CD8-positive, alpha-beta memory T cell (primary cell): ENCODE measurements at regions not wholly inside any gene's neighbourhood (a gene's known extent, or its start where the extent isn't known, plus 50 kb on each side); places are given as distances from the start of the nearest gene placed in this dataset.

Source experiments
- CTCF ChIA-PET: fragments of 350-600 bp; sonication (Branson Sonifier 250); formaldehyde crosslinking; loops from one replicate; lab custom pipeline; 2021; ENCODE audit warnings: antibody characterized with exemption; lab: Charles Lee
- POLR2A ChIA-PET: fragments of 350-600 bp; sonication (Branson Sonifier 250); formaldehyde crosslinking; loops from one replicate; lab custom pipeline; 2021; ENCODE audit warnings: antibody characterized with exemption; lab: Charles Lee
- DNase-seq, 5 donors: peaks; one replicate each; pipeline versions ENCODE4 v3.0.0 to v3.0.0-alpha.2; 2020 to 2022; ENCODE audit warnings: mixed read lengths in 1 of 5
- H3K27ac ChIP-seq: one replicate; pipeline ENCODE4 v1.7.0; 2013; ENCODE audit warnings: low read depth, mild to moderate bottlenecking, low read length, moderate library complexity
- H3K27me3 ChIP-seq: 2 replicates; pipeline ENCODE4 v1.7.0; 2013; ENCODE audit warnings: low read length, mild to moderate bottlenecking; ENCODE audit not compliant: insufficient read depth, poor library complexity, severe bottlenecking
- H3K36me3 ChIP-seq: 2 replicates; pipeline ENCODE4 v1.7.0; 2013; ENCODE audit warnings: mild to moderate bottlenecking, low read length, moderate library complexity; ENCODE audit not compliant: insufficient read depth
- H3K4me1 ChIP-seq: 2 replicates; pipeline ENCODE4 v1.7.0; 2013; ENCODE audit warnings: mild to moderate bottlenecking, low read length, moderate library complexity; ENCODE audit not compliant: insufficient read depth
- H3K4me3 ChIP-seq: 2 replicates; pipeline ENCODE4 v1.7.0; 2013; ENCODE audit warnings: mild to moderate bottlenecking, low read length
- H3K9me3 ChIP-seq: 2 replicates; pipeline ENCODE4 v1.7.0; 2013; ENCODE audit warnings: mild to moderate bottlenecking, low read length
- H3K27ac Mint-ChIP-seq, 8 donors: one replicate each; pipeline ENCODE4 v1.8.0; 2020 to 2021; ENCODE audit warnings: mixed read lengths in 8 of 8, mild to moderate bottlenecking in 6 of 8, inconsistent platforms in 3 of 8, moderate library complexity in 3 of 8
- H3K27me3 Mint-ChIP-seq, 2 donors: one replicate each; pipeline ENCODE4 v1.8.0; 2020 to 2021; ENCODE audit warnings: mixed read lengths in 2 of 2, mild to moderate bottlenecking in 1 of 2, moderate library complexity in 1 of 2
- H3K36me3 Mint-ChIP-seq, 3 donors: one replicate each; pipeline ENCODE4 v1.8.0; 2020 to 2021; ENCODE audit warnings: mixed read lengths in 3 of 3, inconsistent platforms in 1 of 3, mild to moderate bottlenecking in 1 of 3
- H3K4me1 Mint-ChIP-seq, 3 donors: one replicate each; pipeline ENCODE4 v1.8.0; 2020 to 2021; ENCODE audit warnings: mixed read lengths in 3 of 3, inconsistent platforms in 1 of 3, mild to moderate bottlenecking in 1 of 3
- H3K4me3 Mint-ChIP-seq, 7 donors: one replicate each; pipeline ENCODE4 v1.8.0; 2020 to 2021; ENCODE audit warnings: mixed read lengths in 7 of 7, mild to moderate bottlenecking in 6 of 7, moderate library complexity in 4 of 7, inconsistent platforms in 2 of 7
- H3K9me3 Mint-ChIP-seq, 5 donors: one replicate each; pipeline ENCODE4 v1.8.0; 2020 to 2022; ENCODE audit warnings: mixed read lengths in 5 of 5, mild to moderate bottlenecking in 3 of 5, moderate library complexity in 2 of 5, inconsistent platforms in 1 of 5

GRCh38 chr10:129224065-129224464 is 243.0 kb upstream of the MGMT start:
- Histone ChIP-seq H3K9me3 (no peaks in the 10 kb centered on the region), H3K36me3 (no peaks in the 10 kb centered on the region), H3K4me1 (no peaks in the 10 kb centered on the region), H3K4me3 (no peak overlapping the region), H3K27ac (no peak overlapping the region), H3K27me3 (no peaks in the 10 kb centered on the region)
- Mint-ChIP-seq H3K9me3 (peaks cover 0 to 9% (median 0%) of the 10 kb centered on the region in 5 donors), H3K27me3 (peaks cover 0 to 2% of the 10 kb centered on the region in 2 donors), H3K4me1 (no peaks in the 10 kb centered on the region), H3K4me3 (no peak overlapping the region), H3K27ac (no peak overlapping the region), H3K36me3 (no peaks in the 10 kb centered on the region)
- DNase-seq = no peak
- CTCF ChIA-PET = no interaction called here
- POLR2A ChIA-PET = no interaction called here

- ChIA-PET POLR2A (no interaction called here), CTCF (no interaction called here)
- H3K4me3 Mint-ChIP-seq = no peak overlapping the region
- Histone ChIP-seq H3K9me3 (no peaks in the 10 kb centered on the region), H3K4me1 (no peaks in the 10 kb centered on the region), H3K27me3 (no peaks in the 10 kb centered on the region), H3K27ac (no peak overlapping the region), H3K36me3 (no peaks in the 10 kb centered on the region), H3K4me3 (no peak overlapping the region)
- H3K27ac Mint-ChIP-seq = no peak overlapping the region
- H3K9me3 Mint-ChIP-seq = peaks cover 0 to 7% (median 0%) of the 10 kb centered on the region in 5 donors
- H3K27me3 Mint-ChIP-seq = peaks cover 0 to 3% of the 10 kb centered on the region in 2 donors
- no peak for DNase-seq
- H3K4me1 Mint-ChIP-seq = peaks cover 0 to 10% (median 3%) of the 10 kb centered on the region in 3 donors
- H3K36me3 Mint-ChIP-seq = no peaks in the 10 kb centered on the region
These were observed 235.2 kb upstream of the MGMT start for GRCh38 chr10:129231821-129232220.

DNA sequence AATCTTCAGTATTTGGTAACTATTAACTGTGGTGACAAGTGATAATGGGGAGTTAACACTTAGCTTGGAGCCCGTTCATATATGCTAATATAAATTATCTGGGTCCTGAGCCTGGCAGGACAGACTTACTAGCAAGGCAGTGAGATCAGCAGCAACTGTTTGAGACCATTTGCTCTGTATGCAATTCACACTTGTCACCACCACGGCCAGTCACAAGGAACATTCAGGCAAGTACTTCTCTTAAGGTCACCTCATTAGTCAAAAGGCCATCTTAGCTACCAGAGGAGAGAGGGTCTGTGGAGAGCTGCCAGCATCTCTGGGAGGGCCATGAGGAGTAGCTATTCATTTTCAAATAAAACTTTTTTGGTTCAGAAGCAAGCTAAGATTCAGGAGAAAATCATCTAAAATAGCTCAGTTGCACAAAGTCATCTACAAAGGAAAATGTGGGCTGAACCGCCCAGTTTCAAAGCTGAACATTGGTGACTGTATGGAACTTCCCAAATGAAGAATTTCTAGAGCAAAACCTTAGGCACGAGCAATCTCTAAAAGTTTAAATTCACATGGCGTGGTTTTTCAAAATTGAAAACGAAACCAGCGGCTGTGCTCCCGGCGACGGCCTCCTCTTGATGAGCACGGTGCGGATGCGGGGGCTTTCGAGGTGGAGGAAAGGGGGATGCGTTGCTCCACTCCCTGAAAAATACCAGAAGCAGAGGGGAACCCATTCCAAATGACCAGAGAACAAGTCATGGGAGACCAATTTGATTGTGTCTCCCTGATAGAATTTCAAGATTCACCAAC is 233.5 kb upstream of the MGMT start:
- Mint-ChIP-seq H3K4me3 (peak overlapping the region; percentile 36 to 87 (median 75)), H3K36me3 (no peaks in the 10 kb centered on the region), H3K27ac (peak overlapping the region in 7 of 8 donors; percentile 20 to 87 (median 55)), H3K9me3 (peaks cover 0 to 3% (median 2%) of the 10 kb centered on the region in 5 donors), H3K4me1 (peaks cover 0 to 10% (median 3%) of the 10 kb centered on the region in 3 donors), H3K27me3 (peaks cover 3 to 4% of the 10 kb centered on the region in 2 donors)
- no peak overlapping the region for H3K4me3 ChIP-seq
- CTCF ChIA-PET = no interaction called here
- H3K27ac ChIP-seq = no peak overlapping the region
- H3K4me1 ChIP-seq = no peaks in the 10 kb centered on the region
- no peaks in the 10 kb centered on the region for H3K9me3 ChIP-seq
- H3K27me3 ChIP-seq = no peaks in the 10 kb centered on the region
- DNase-seq = no peak
- no peaks in the 10 kb centered on the region for H3K36me3 ChIP-seq
- POLR2A ChIA-PET = no interaction called here

- no peak overlapping the region for H3K27ac Mint-ChIP-seq
- H3K36me3 Mint-ChIP-seq = no peaks in the 10 kb centered on the region
- H3K4me1 ChIP-seq = no peaks in the 10 kb centered on the region
- POLR2A ChIA-PET = no interaction called here
- H3K27ac ChIP-seq = no peak overlapping the region
- peaks cover 0 to 3% (median 0%) of the 10 kb centered on the region in 5 donors for H3K9me3 Mint-ChIP-seq
- no peaks in the 10 kb centered on the region for H3K36me3 ChIP-seq
- H3K27me3 ChIP-seq = no peaks in the 10 kb centered on the region
- DNase-seq = no peak
- H3K4me1 Mint-ChIP-seq = peaks cover 0 to 10% (median 3%) of the 10 kb centered on the region in 3 donors
- CTCF ChIA-PET = no interaction called here
- H3K4me3 ChIP-seq = no peak overlapping the region
- H3K27me3 Mint-ChIP-seq = peaks cover 1 to 4% of the 10 kb centered on the region in 2 donors
- no peak overlapping the region for H3K4me3 Mint-ChIP-seq
- H3K9me3 ChIP-seq = no peaks in the 10 kb centered on the region
These were observed 230.8 kb upstream of the MGMT start for GRCh38 chr10:129236274-129236691.

DNA sequence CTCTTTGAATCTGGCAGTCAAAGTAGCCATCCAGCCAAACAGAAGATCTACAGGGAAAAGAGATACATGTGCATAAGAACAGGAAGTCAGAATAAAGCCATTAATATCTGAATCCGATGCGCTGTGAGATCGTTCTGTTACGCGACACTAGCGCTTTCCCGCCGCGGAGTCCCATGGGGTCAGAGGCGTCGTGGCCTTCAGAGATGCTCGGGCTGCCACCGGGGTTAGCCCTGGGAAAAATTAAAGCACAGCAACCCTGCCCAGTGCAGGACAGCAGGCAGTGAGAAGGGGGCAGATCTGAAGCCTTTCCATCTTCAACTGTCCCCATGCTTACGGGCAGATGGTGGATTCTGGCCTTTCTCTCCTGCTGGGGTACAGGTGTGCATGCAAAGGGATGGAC is 225.6 kb upstream of the MGMT start:
- Histone ChIP-seq H3K4me1 (no peaks in the 10 kb centered on the region), H3K4me3 (no peak overlapping the region), H3K36me3 (no peaks in the 10 kb centered on the region), H3K9me3 (no peaks in the 10 kb centered on the region), H3K27me3 (no peaks in the 10 kb centered on the region), H3K27ac (no peak overlapping the region)
- ChIA-PET CTCF (no interaction called here), POLR2A (no interaction called here)
- no peak for DNase-seq
- Mint-ChIP-seq H3K27me3 (peaks cover 2 to 4% of the 10 kb centered on the region in 2 donors), H3K9me3 (peaks cover 0 to 3% (median 0%) of the 10 kb centered on the region in 5 donors), H3K4me1 (no peaks in the 10 kb centered on the region), H3K27ac (no peak overlapping the region), H3K36me3 (no peaks in the 10 kb centered on the region), H3K4me3 (no peak overlapping the region)

DNA sequence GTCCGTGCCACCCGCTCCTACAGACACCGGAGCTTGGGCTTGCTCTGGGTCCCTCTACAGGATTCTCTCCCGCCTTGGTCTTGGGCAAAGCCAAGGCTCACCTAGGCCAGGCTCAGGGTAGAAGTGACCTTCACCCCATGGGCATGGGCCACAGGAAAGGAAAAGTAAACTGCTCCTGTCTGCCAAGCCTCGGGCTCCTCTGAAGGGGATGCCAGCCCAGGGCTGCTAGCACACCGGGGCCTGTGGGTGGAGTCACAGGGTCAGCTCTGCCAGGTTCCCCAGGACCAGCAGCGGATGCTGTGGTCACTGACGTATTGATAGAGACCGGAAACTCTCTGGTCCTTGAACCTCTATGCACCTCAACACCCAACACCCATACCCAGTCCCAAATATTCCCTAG is 222.7 kb upstream of the MGMT start:
- Mint-ChIP-seq H3K4me3 (no peak overlapping the region), H3K36me3 (no peaks in the 10 kb centered on the region), H3K27me3 (peaks cover 3 to 10% of the 10 kb centered on the region in 2 donors), H3K9me3 (peaks cover 0 to 2% (median 0%) of the 10 kb centered on the region in 5 donors), H3K27ac (no peak overlapping the region), H3K4me1 (no peaks in the 10 kb centered on the region)
- Histone ChIP-seq H3K9me3 (no peaks in the 10 kb centered on the region), H3K27me3 (no peaks in the 10 kb centered on the region), H3K4me3 (no peak overlapping the region), H3K27ac (no peak overlapping the region), H3K4me1 (no peaks in the 10 kb centered on the region), H3K36me3 (no peaks in the 10 kb centered on the region)
- CTCF ChIA-PET = no interaction called here
- DNase-seq = no peak
- POLR2A ChIA-PET = no interaction called here

DNA sequence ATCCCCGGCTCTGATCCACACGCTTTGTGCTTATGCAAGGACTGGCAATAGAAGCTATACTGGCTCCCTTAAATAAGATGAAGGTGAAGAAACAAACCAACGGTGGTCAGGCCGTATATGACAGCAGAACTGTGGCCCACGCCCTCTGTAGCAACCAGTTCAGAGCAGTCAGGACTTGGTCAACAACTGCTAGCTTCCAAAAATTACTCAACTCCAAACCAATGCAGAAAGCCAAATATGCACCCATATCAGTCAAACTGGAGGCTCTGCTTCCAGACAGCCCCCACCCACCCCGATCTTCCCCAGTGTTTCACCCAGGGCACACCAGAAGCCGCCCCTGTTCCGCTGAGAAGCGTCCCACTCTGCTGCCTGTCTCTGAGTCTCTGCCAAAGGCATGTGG is 222.3 kb upstream of the MGMT start:
- POLR2A ChIA-PET = no interaction called here
- no peaks in the 10 kb centered on the region for H3K9me3 ChIP-seq

DNA sequence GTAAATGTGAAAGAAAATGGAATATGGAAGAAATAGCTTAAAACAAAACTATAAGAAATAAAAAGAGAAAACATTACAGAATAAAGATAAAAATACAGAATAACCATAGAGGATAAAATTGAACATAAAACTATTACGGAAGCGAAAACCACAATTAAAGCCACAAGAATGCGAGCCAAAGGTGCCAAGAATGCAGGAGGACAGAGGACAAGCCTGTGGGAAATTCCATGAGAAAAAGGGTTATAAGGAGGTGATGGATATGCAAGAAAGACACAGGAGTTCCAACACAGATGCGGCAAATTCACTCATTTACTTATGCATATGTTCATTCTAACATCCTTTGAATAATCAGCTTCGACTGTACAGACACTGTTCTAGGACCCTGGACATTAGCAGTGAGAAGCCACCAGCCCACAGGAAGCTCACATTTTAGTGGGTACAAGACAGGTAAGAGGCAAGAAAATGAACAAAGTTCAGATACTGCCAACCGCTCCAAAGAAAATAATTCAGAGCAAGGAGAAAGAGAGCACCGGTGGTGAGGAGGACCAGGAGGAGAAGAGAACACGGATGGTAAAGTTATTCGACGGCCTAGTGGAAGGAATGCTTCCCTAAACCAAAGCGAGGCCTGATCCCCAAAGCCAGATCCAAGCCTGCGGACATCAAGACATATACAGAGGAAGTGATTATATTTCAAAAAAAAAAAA is 213.7 kb upstream of the MGMT start:
- no peaks in the 10 kb centered on the region for H3K9me3 ChIP-seq
- Mint-ChIP-seq H3K27me3 (peaks cover 9 to 19% of the 10 kb centered on the region in 2 donors), H3K36me3 (no peaks in the 10 kb centered on the region), H3K9me3 (peaks cover 0 to 5% (median 0%) of the 10 kb centered on the region in 5 donors), H3K27ac (no peak overlapping the region), H3K4me1 (no peaks in the 10 kb centered on the region), H3K4me3 (no peak overlapping the region)
- POLR2A ChIA-PET = no interaction called here
- no peaks in the 10 kb centered on the region for H3K4me1 ChIP-seq
- DNase-seq = no peak
- no peak overlapping the region for H3K27ac ChIP-seq
- CTCF ChIA-PET = no interaction called here
- H3K36me3 ChIP-seq = no peaks in the 10 kb centered on the region
- H3K4me3 ChIP-seq = no peak overlapping the region
- H3K27me3 ChIP-seq = no peaks in the 10 kb centered on the region

More for the DNA sequence above, 222.3 kb upstream of the MGMT start:
- peaks cover 3 to 10% of the 10 kb centered on the region in 2 donors for H3K27me3 Mint-ChIP-seq
- no peaks in the 10 kb centered on the region for H3K27me3 ChIP-seq
- H3K4me3 Mint-ChIP-seq = no peak overlapping the region
- H3K27ac ChIP-seq = no peak overlapping the region
- peaks cover 0 to 2% (median 0%) of the 10 kb centered on the region in 5 donors for H3K9me3 Mint-ChIP-seq
- CTCF ChIA-PET = no interaction called here
- no peak overlapping the region for H3K4me3 ChIP-seq
- no peaks in the 10 kb centered on the region for H3K36me3 Mint-ChIP-seq
- H3K27ac Mint-ChIP-seq = no peak overlapping the region
- H3K36me3 ChIP-seq = no peaks in the 10 kb centered on the region
- DNase-seq = no peak
- no peaks in the 10 kb centered on the region for H3K4me1 ChIP-seq
- H3K4me1 Mint-ChIP-seq = no peaks in the 10 kb centered on the region
